ENCODE measurements at regions not wholly inside any gene's neighbourhood (a gene's known extent, or its start where the extent isn't known, plus 50 kb on each side); places are given as distances from the start of the nearest gene placed in this dataset.

GRCh38 chr9:99614341-99614740, 207.3 kb upstream of the NR4A3 start:
- TF ChIP-seq POLR2A (IDR thresholded peaks at IDR 0.05), result no peak
- TF ChIP-seq CTCF (IDR thresholded peaks at IDR 0.05), result no peak

All from uterus (tissue), 2 donors.